ENCODE measurements at regions not wholly inside any gene's neighbourhood (a gene's known extent, or its start where the extent isn't known, plus 50 kb on each side); places are given as distances from the start of the nearest gene placed in this dataset.
A peak's percentile ranks its signal among the peaks of the same experiment; 100 is the strongest.
"Not testable (repeated sequence)": the region's sequence is repeated elsewhere in the genome, so short reads cannot be mapped to it uniquely, and the experiment has no call there.

DNA sequence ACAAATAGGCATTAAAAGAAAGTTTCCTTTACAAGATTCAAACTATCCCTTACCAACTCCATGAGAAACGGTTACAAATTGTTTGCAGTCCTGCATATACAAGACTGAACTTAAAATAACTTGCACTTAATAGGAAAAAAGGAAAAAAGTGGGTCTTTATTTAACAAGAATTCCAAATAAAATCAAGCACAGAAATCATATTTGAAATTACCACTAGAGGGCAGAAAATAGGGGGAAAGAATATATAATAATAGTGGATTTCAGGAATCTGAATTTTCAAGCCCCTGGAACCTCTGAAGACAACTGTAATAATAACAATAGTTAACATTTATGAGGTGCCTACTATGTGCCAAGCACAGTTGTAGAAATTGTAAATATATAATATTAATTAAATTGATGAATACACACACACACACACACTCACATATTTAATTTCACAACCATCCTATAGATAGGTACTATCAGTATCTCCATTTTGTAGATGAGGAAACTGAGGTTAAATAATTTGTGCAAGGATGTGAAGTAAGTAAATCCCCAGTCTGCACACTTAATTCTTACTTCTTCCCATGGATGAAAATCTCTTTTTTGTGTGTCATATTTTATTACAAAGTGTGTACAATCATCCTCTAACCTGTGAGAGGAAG is 262.6 kb downstream of the SRGAP2C start:
- TF ChIP-seq, protein P1, sequence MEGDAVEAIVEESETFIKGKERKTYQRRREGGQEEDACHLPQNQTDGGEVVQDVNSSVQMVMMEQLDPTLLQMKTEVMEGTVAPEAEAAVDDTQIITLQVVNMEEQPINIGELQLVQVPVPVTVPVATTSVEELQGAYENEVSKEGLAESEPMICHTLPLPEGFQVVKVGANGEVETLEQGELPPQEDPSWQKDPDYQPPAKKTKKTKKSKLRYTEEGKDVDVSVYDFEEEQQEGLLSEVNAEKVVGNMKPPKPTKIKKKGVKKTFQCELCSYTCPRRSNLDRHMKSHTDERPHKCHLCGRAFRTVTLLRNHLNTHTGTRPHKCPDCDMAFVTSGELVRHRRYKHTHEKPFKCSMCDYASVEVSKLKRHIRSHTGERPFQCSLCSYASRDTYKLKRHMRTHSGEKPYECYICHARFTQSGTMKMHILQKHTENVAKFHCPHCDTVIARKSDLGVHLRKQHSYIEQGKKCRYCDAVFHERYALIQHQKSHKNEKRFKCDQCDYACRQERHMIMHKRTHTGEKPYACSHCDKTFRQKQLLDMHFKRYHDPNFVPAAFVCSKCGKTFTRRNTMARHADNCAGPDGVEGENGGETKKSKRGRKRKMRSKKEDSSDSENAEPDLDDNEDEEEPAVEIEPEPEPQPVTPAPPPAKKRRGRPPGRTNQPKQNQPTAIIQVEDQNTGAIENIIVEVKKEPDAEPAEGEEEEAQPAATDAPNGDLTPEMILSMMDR (conservative IDR thresholded peaks at IDR 0.05 in 1 of 2, IDR thresholded peaks at IDR 0.05 in 1 of 2; ENCODE audit: low read depth in 1 of 2, low read length in 2 of 2): peak in 1 of 2 donors; percentile 17
- TF ChIP-seq EZH2 (IDR thresholded peaks at IDR 0.05; ENCODE audit: low read length, missing control alignments): not testable (repeated sequence)
